Psoas muscle (tissue), 7 donors: ENCODE measurements at regions not wholly inside any gene's neighbourhood (a gene's known extent, or its start where the extent isn't known, plus 50 kb on each side); places are given as distances from the start of the nearest gene placed in this dataset.

Experiments used
- ATAC-seq, 4 donors: fragments of 200-7000 bp; cut with Tn5 transposase; one replicate each; pipeline ENCODE4 v1.9.1; 2020; ENCODE audit warnings: moderate library complexity in 3 of 4, mild to moderate bottlenecking in 2 of 4
- DNase-seq, 2 donors: peaks; one replicate each; pipeline ENCODE4 v3.0.0-alpha.2; 2020
- H3K27ac ChIP-seq: fragments of 200-600 bp; one replicate; pipeline ENCODE4 v1.8.0; 2022
- H3K27me3 ChIP-seq, 3 donors: fragments of 200-600 bp in 1 of 3; one replicate each; pipeline versions ENCODE4 v1.6.1 to v1.8.0; 2013 to 2022; ENCODE audit warnings: low read length in 2 of 3, mild to moderate bottlenecking in 2 of 3, moderate library complexity in 1 of 3; ENCODE audit not compliant: insufficient read depth in 3 of 3
- H3K36me3 ChIP-seq, 2 donors: fragments of 200-600 bp in 1 of 2; one replicate each; pipeline versions ENCODE4 v1.6.1 to v1.8.0; 2013 to 2022; ENCODE audit warnings: low read depth in 1 of 2, mild to moderate bottlenecking in 1 of 2, moderate library complexity in 1 of 2; ENCODE audit not compliant: insufficient read depth in 1 of 2
- H3K4me1 ChIP-seq: fragments of 200-600 bp; one replicate; pipeline ENCODE4 v1.8.0; 2022
- H3K4me3 ChIP-seq: fragments of 200-600 bp; one replicate; pipeline ENCODE4 v1.8.0; 2022; ENCODE audit warnings: mild to moderate bottlenecking
- H3K9me3 ChIP-seq: fragments of 200-600 bp; one replicate; pipeline ENCODE4 v1.8.0; 2022
- WGBS, 3 donors: extraction: QIAGEN DNeasy Blood & Tissue Kit; methylation state at CpG; one replicate each; pipeline versions ENCODE4 v1.1.6 to v1.1.7; 2013; 5-methylcytosine and 5-hydroxymethylcytosine counted together
- intact Hi-C, 2 donors: fragments of 100-400 bp; cut with DNase I; formaldehyde crosslinking; loops; one replicate each; pipeline versions ENCODE4 v1.11.0 to v1.14.2; 2022
- TF ChIP-seq, protein P1 (sequence below): fragments of 200-600 bp; IDR thresholded peaks from one replicate; pipeline ENCODE4 v1.8.0; 2022; ENCODE audit warnings: antibody characterized with exemption
- donor health status: healthy with polysubstance abuse.
- donor health status: DM: no; HTN: no; CAD: no; lungs with moderate emphysema.
- donor health status: Bipolar disorder and iron deficiency.
- donor health status: healthy.
- donor health status: DM: yes; HTN: yes; CAD: no.
- donor health status: DM: no; HTN: no; CAD: no.
- donor health status: DM: yes; HTN: yes; CAD: no.

GRCh38 chr4:177796841-177797240 lies 354.6 kb upstream of the AGA start:
- TF ChIP-seq, protein P1, sequence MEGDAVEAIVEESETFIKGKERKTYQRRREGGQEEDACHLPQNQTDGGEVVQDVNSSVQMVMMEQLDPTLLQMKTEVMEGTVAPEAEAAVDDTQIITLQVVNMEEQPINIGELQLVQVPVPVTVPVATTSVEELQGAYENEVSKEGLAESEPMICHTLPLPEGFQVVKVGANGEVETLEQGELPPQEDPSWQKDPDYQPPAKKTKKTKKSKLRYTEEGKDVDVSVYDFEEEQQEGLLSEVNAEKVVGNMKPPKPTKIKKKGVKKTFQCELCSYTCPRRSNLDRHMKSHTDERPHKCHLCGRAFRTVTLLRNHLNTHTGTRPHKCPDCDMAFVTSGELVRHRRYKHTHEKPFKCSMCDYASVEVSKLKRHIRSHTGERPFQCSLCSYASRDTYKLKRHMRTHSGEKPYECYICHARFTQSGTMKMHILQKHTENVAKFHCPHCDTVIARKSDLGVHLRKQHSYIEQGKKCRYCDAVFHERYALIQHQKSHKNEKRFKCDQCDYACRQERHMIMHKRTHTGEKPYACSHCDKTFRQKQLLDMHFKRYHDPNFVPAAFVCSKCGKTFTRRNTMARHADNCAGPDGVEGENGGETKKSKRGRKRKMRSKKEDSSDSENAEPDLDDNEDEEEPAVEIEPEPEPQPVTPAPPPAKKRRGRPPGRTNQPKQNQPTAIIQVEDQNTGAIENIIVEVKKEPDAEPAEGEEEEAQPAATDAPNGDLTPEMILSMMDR: no peak
- intact Hi-C loops: no loop called here
- WGBS, 3 donors: 60 to 64% (median 61%) methylated on average over 5 of the region's 5 CpGs

GRCh38 chr4:177798161-177798560 lies 355.9 kb upstream of the AGA start:
- Histone ChIP-seq H3K27me3 (no peaks in the 10 kb centered on the region), H3K4me3 (no peak overlapping the region), H3K27ac (no peak overlapping the region), H3K4me1 (no peaks in the 10 kb centered on the region), H3K36me3 (no peaks in the 10 kb centered on the region), H3K9me3 (no peaks in the 10 kb centered on the region)
- intact Hi-C loops: no loop called here
- no peak for DNase-seq
- WGBS, 3 donors: 0 to 41% (median 0%) methylated on average over 1 of the region's 1 CpG
- TF ChIP-seq, protein P1: no peak
- ATAC-seq: no peak

More at GRCh38 chr4:177796841-177797240, 354.6 kb upstream of the AGA start:
- no peak for ATAC-seq
- Histone ChIP-seq H3K4me3 (no peak overlapping the region), H3K9me3 (no peaks in the 10 kb centered on the region), H3K4me1 (no peaks in the 10 kb centered on the region), H3K27ac (no peak overlapping the region), H3K36me3 (no peaks in the 10 kb centered on the region), H3K27me3 (no peaks in the 10 kb centered on the region)
- no peak for DNase-seq

GRCh38 chr4:177802162-177802561 lies 359.9 kb upstream of the AGA start:
- 38 to 42% (median 42%) methylated on average over 1 of the region's 1 CpG for WGBS, 3 donors
- Histone ChIP-seq H3K36me3 (no peaks in the 10 kb centered on the region), H3K27ac (no peak overlapping the region), H3K4me1 (no peaks in the 10 kb centered on the region), H3K9me3 (no peaks in the 10 kb centered on the region), H3K4me3 (no peak overlapping the region), H3K27me3 (no peaks in the 10 kb centered on the region)
- intact Hi-C loops: no loop called here
- TF ChIP-seq, protein P1: no peak
- DNase-seq (no peak), ATAC-seq (no peak)

GRCh38 chr4:177802661-177803060 lies 360.4 kb upstream of the AGA start:
- no peak overlapping the region for H3K4me3 ChIP-seq
- DNase-seq (no peak), ATAC-seq (no peak)
- H3K9me3 ChIP-seq: no peaks in the 10 kb centered on the region
- no peaks in the 10 kb centered on the region for H3K36me3 ChIP-seq
- H3K27ac ChIP-seq: no peak overlapping the region
- no peaks in the 10 kb centered on the region for H3K27me3 ChIP-seq
- TF ChIP-seq, protein P1: no peak
- WGBS, 3 donors: 80 to 89% (median 83%) methylated on average over 1 of the region's 1 CpG
- no peaks in the 10 kb centered on the region for H3K4me1 ChIP-seq
- intact Hi-C loops: no loop called here

DNA sequence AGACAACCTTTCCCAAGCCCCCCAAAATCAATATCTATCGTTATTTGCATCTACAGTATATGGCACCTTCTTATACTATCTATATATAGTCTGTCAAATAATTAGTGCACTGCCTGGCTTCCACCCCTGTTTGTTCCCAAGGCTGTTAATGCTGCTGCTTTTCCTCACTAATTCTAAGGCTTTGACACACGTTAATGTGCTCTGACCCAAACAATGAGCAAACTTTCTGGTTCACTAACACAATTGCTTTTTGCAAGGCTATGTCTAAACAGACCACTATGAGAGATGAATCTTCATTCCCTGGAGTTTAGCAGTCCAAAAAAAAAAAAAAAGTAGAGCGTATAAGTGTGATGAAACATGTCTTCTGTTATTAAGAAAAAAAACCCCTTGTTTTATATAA lies 360.9 kb upstream of the AGA start:
- ATAC-seq: no peak
- TF ChIP-seq, protein P1: no peak
- 54 to 58% (median 55%) methylated on average over 3 of the region's 3 CpGs for WGBS, 3 donors
- Histone ChIP-seq H3K27ac (no peak overlapping the region), H3K27me3 (no peaks in the 10 kb centered on the region), H3K36me3 (no peaks in the 10 kb centered on the region), H3K4me3 (no peak overlapping the region), H3K4me1 (no peaks in the 10 kb centered on the region), H3K9me3 (no peaks in the 10 kb centered on the region)
- intact Hi-C loops: no loop called here
- DNase-seq: no peak
